ENCODE measurements at regions not wholly inside any gene's neighbourhood (a gene's known extent, or its start where the extent isn't known, plus 50 kb on each side); places are given as distances from the start of the nearest gene placed in this dataset.

GRCh38 chr4:129905256-129905655 is 809.3 kb downstream of the C4orf33 start (continued):
- TF ChIP-seq CBX2 (IDR thresholded peaks at IDR 0.05; ENCODE audit: borderline replicate concordance, low read depth) = no peak
- no peak for TF ChIP-seq ESRRA (IDR thresholded peaks at IDR 0.05; ENCODE audit: borderline replicate concordance, low read length)
- TF ChIP-seq JUNB (IDR thresholded peaks at IDR 0.05) = no peak
- TF ChIP-seq RARB (CRISPR knock-in tag; IDR thresholded peaks at IDR 0.05) = no peak

GRCh38 chr4:129908117-129908516 is 812.2 kb downstream of the C4orf33 start:
- POLR2A ChIA-PET = no interaction called here
- FAIRE-seq = no peak
- no peak for DNase-seq (ENCODE audit: low read depth in 1 of 2, low spot score in 1 of 2)
- no peaks in the 10 kb centered on the region for H3K9me3 ChIP-seq
- no peak overlapping the region for H3K4me3 ChIP-seq
- H3K4me1 ChIP-seq = no peaks in the 10 kb centered on the region
- TF ChIP-seq JUNB (IDR thresholded peaks at IDR 0.05) = no peak
- no peak for TF ChIP-seq BCL3 (IDR thresholded peaks at IDR 0.05)
- no peak for TF ChIP-seq KDM5A (IDR thresholded peaks at IDR 0.05)
- no peak for TF ChIP-seq MAFK (IDR thresholded peaks at IDR 0.05; ENCODE audit: partially characterized antibody)
- TF ChIP-seq MAZ (IDR thresholded peaks at IDR 0.05; ENCODE audit: borderline replicate concordance, low read depth, low read length) = no peak
- no peak for TF ChIP-seq CTCF (IDR thresholded peaks at IDR 0.05)
- no peak for TF ChIP-seq NFE2L2 (conservative IDR thresholded peaks at IDR 0.05; ENCODE audit: low read length)
- TF ChIP-seq CBX2 (IDR thresholded peaks at IDR 0.05; ENCODE audit: borderline replicate concordance, low read depth) = no peak
- TF ChIP-seq USF2 (IDR thresholded peaks at IDR 0.05) = no peak
- no peak for TF ChIP-seq POLR2AphosphoS2 (conservative IDR thresholded peaks at IDR 0.05; ENCODE audit: low read length)
- no peak for TF ChIP-seq ELK1 (IDR thresholded peaks at IDR 0.05; ENCODE audit: low read depth, low read length)
- TF ChIP-seq BHLHE40 (IDR thresholded peaks at IDR 0.05; ENCODE audit: low read depth, low read length) = no peak
- TF ChIP-seq RAD21 (conservative IDR thresholded peaks at IDR 0.05 in 1 of 2, IDR thresholded peaks at IDR 0.05 in 1 of 2) = no peak
- TF ChIP-seq E2F6 (IDR thresholded peaks at IDR 0.05; ENCODE audit: borderline replicate concordance, low read depth) = no peak
- TF ChIP-seq KDM1A (IDR thresholded peaks at IDR 0.05; ENCODE audit: low read depth) = no peak
- H3K27ac ChIP-seq = no peak overlapping the region
- no peak overlapping the region for H3K4me2 ChIP-seq
- CTCF ChIA-PET = no interaction called here
- ATAC-seq = no peak
- 12% methylated on average over 4 of the region's 4 CpGs for WGBS (ENCODE audit: missing lambda C conversion rate)

GRCh38 chr4:129916991-129917390 is 821.0 kb downstream of the C4orf33 start:
- no peaks in the 10 kb centered on the region for H3K9me3 ChIP-seq
- H3K4me3 ChIP-seq = no peak overlapping the region
- no peaks in the 10 kb centered on the region for H3K4me1 ChIP-seq
- CTCF ChIA-PET = no interaction called here
- FAIRE-seq (no peak), ATAC-seq (no peak), DNase-seq (ENCODE audit: low read depth in 1 of 2, low spot score in 1 of 2) (no peak)
- POLR2A ChIA-PET = no interaction called here
- no peak overlapping the region for H3K4me2 ChIP-seq
- H3K27ac ChIP-seq = no peak overlapping the region
- TF ChIP-seq CBX2 (IDR thresholded peaks at IDR 0.05; ENCODE audit: borderline replicate concordance, low read depth) (no peak), FOSL2 (IDR thresholded peaks at IDR 0.05) (no peak), FOSL2 (CRISPR knock-in tag; IDR thresholded peaks at IDR 0.05) (no peak), JUNB (IDR thresholded peaks at IDR 0.05) (no peak), EP300 (IDR thresholded peaks at IDR 0.05) (no peak), CEBPB (IDR thresholded peaks at IDR 0.05) (no peak), FOSB (CRISPR knock-in tag; IDR thresholded peaks at IDR 0.05) (no peak)

Data from A549 (cell line).